Spleen (tissue), 7 donors: ENCODE measurements at regions not wholly inside any gene's neighbourhood (a gene's known extent, or its start where the extent isn't known, plus 50 kb on each side); places are given as distances from the start of the nearest gene placed in this dataset.

ENCODE experiments used
- POLR2A ChIP-seq, 3 donors: fragments of 450-650 bp; IDR thresholded peaks; one replicate each; pipeline ENCODE4 v1.5.1; 2017; ENCODE audit warnings: antibody characterized with exemption in 3 of 3, mild to moderate bottlenecking in 1 of 3
- POLR2AphosphoS5 ChIP-seq, 3 donors: sonication (generic); formaldehyde crosslinking; IDR thresholded peaks; one replicate each; pipeline ENCODE4 v1.5.1; 2017; ENCODE audit warnings: antibody characterized with exemption in 3 of 3
- TF ChIP-seq, protein P1 (sequence below), 11 experiments: fragments of 200-600 bp in 7 of 11; fragments of 450-650 bp in 4 of 11; sonication (generic) in 4 of 11; IDR thresholded peaks in 8 of 11; conservative IDR thresholded peaks in 3 of 11; 1 replicate in 7 of 11; 2 replicates in 4 of 11; pipeline versions ENCODE4 v1.4.0 to v1.8.0; 2016 to 2021; ENCODE audit warnings: antibody characterized with exemption in 11 of 11, inconsistent platforms in 4 of 11, mild to moderate bottlenecking in 1 of 11
- donor health status: DM: no; HTN: no; CAD: no; lungs with moderate emphysema.
- donor health status: DM: no; HTN: no; CAD: no.
- donor health status: DM: no; HTN: no; CAD: no.

GRCh38 chr2:145010635-145011034 is 490.7 kb upstream of the ZEB2 start:
- TF ChIP-seq, protein P1, sequence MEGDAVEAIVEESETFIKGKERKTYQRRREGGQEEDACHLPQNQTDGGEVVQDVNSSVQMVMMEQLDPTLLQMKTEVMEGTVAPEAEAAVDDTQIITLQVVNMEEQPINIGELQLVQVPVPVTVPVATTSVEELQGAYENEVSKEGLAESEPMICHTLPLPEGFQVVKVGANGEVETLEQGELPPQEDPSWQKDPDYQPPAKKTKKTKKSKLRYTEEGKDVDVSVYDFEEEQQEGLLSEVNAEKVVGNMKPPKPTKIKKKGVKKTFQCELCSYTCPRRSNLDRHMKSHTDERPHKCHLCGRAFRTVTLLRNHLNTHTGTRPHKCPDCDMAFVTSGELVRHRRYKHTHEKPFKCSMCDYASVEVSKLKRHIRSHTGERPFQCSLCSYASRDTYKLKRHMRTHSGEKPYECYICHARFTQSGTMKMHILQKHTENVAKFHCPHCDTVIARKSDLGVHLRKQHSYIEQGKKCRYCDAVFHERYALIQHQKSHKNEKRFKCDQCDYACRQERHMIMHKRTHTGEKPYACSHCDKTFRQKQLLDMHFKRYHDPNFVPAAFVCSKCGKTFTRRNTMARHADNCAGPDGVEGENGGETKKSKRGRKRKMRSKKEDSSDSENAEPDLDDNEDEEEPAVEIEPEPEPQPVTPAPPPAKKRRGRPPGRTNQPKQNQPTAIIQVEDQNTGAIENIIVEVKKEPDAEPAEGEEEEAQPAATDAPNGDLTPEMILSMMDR (IDR thresholded peaks at IDR 0.05 in 8 of 11, conservative IDR thresholded peaks at IDR 0.05 in 3 of 11), result no peak
- no peak for TF ChIP-seq POLR2AphosphoS5 (IDR thresholded peaks at IDR 0.05)
- TF ChIP-seq POLR2A (IDR thresholded peaks at IDR 0.05), result no peak
